C4-2B (cell line): ENCODE measurements at regions not wholly inside any gene's neighbourhood (a gene's known extent, or its start where the extent isn't known, plus 50 kb on each side); places are given as distances from the start of the nearest gene placed in this dataset.
A peak's percentile ranks its signal among the peaks of the same experiment; 100 is the strongest.

Experiments used
- H3K27ac ChIP-seq: fragments of 450-650 bp; 2 replicates; pipeline ENCODE4 v1.5.1; 2017
- CTCF ChIP-seq: fragments of 450-650 bp; conservative IDR thresholded peaks from 2 replicates; pipeline ENCODE4 v1.5.1; 2017; ENCODE audit warnings: mild to moderate bottlenecking
- ZFX ChIP-seq: fragments of 450-650 bp; IDR thresholded peaks from 2 replicates; pipeline ENCODE4 v1.6.1; 2017

- TF ChIP-seq ZFX (no peak), CTCF (no peak)
- peak overlapping the region; percentile 33 for H3K27ac ChIP-seq
Measured at GRCh38 chr11:71153005-71153390, 99.4 kb downstream of the SHANK2 start.

- H3K27ac ChIP-seq: peak overlapping the region; percentile 33
Measured at GRCh38 chr11:71152312-71153004, 99.9 kb downstream of the SHANK2 start.

GRCh38 chr11:71151561-71151960, 100.8 kb downstream of the SHANK2 start:
- H3K27ac ChIP-seq: no peak overlapping the region
- no peak for TF ChIP-seq CTCF
- no peak for TF ChIP-seq ZFX

- no peak for TF ChIP-seq CTCF
- no peak for TF ChIP-seq ZFX
- H3K27ac ChIP-seq: no peak overlapping the region
Measured at GRCh38 chr11:71150859-71151258, 101.5 kb downstream of the SHANK2 start.

GRCh38 chr11:71148716-71149115, 103.7 kb downstream of the SHANK2 start:
- no peak for TF ChIP-seq ZFX
- no peak for TF ChIP-seq CTCF
- H3K27ac ChIP-seq: no peak overlapping the region

- H3K27ac ChIP-seq: no peak overlapping the region
- no peak for TF ChIP-seq CTCF
- TF ChIP-seq ZFX: no peak
Measured at GRCh38 chr11:71147331-71147730, 105.0 kb downstream of the SHANK2 start.

GRCh38 chr11:71146846-71147245, 105.5 kb downstream of the SHANK2 start:
- no peak overlapping the region for H3K27ac ChIP-seq
- no peak for TF ChIP-seq ZFX
- no peak for TF ChIP-seq CTCF
